NCI-H2029 treated with DMSO at 0.1 percent for 48 hours (cell line): ENCODE measurements at regions not wholly inside any gene's neighbourhood (a gene's known extent, or its start where the extent isn't known, plus 50 kb on each side); places are given as distances from the start of the nearest gene placed in this dataset.

ENCODE experiments used
- DNase-seq: peaks from one replicate; lab custom pipeline; 2025; lab: John Stamatoyannopoulos, UW

GRCh38 chr1:79430437-79430836, 423.9 kb upstream of the ADGRL4 start:
- no peak for DNase-seq

DNA sequence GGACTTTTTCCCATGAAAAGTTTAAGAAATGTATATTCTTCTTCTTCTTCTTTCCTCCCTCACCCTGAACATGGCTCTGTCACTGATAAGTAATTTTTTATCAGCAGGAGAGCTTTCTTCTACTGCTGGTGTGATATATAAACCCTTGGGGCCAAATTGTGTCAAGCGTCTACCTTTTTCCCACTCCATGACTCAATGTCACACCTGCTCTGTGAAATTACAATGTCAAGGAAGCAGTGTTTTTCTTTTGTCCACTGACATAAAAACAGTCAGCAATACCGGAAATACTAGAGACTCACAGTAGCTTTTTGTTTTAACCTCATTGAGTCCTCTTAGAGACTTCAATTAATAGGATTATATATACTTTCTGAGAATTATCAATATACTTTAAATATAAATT, 416.2 kb upstream of the ADGRL4 start:
- DNase-seq, result no peak

GRCh38 chr1:79398501-79398900, 392.0 kb upstream of the ADGRL4 start:
- DNase-seq, result no peak

GRCh38 chr1:79396901-79397300, 390.4 kb upstream of the ADGRL4 start:
- DNase-seq, result no peak

DNA sequence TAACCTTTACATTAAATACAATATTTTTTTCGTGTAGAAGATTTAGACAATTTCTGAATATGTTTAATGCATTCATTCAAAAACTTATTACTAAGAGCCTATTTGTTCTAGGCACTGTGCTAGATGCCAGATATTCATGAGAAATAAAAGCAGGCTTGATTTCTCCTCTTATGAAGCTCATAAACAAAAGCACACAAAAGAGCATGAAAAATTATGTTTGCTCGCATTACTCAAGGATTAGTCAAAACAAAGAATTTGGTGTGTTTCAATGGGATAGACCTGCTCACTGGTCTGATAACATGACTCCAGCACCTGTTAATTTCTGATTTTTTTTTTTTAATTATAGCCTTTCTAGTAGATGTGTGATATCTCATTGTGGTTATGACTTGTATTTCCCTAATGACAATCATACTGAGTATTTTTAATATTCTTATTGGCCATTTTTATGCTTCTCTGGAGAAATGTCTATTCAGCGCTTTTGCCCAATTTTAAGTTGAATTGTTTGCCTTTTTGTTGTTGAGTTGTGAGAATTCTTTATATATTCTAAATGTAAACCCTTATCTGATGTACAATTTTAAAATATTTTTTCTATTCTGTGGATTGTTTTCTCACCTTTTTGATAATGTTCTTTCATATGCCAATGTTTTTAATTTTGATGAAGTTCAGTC, 382.3 kb upstream of the ADGRL4 start:
- no peak for DNase-seq

- DNase-seq, result no peak
Observed at GRCh38 chr1:79386730-79387129, 380.2 kb upstream of the ADGRL4 start.

DNA sequence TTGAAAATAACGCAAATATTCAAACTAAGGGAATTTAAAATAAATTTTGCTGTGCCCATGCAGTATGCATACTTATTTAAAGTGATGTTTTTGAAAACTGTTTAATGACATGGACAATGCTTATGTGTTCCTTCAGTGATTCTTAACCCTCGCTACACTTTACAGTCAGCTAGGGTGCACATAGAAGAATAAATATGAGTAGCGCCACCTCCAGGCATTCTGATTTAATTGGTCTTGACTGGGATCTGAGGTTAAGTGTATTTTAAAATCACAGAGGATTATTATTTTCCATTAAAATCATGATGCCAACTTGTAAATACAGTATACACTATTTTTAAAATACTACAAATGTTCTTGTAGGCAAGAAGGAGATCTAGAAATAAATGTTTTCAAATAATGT, 373.5 kb upstream of the ADGRL4 start:
- no peak for DNase-seq

GRCh38 chr1:79376106-79376505, 369.6 kb upstream of the ADGRL4 start:
- no peak for DNase-seq

GRCh38 chr1:79375352-79375751, 368.8 kb upstream of the ADGRL4 start:
- no peak for DNase-seq

- no peak for DNase-seq
Observed at GRCh38 chr1:79374397-79374796, 367.9 kb upstream of the ADGRL4 start.

DNA sequence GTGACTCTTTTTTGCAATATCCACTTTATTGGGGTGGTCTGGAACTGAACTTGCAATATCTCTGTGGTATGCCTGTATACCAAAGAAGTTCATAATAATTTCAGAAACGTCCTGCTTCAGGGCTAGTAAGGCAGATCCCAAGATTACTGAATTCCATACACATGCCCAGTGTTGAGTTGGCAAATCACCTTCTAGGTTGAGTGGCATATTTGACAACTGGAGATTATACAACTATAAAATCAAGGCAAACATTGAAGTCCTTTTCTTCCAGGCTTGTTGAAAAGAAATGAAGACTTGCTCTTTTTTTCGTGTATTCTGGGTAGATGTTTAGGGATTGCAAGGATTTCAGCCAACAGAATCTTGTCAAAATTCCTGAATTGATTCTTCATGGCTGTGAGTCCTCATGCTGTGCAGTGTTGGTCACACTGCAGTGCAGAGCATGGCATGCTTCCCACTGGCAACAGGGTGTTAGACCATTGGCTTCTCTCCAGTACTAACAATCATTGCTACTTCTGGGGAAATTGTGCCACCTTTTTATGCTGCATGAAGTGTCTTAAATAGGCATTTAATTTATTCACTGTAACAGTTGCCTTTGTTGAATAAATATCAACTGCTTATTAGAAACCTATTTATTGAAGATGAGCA, 367.1 kb upstream of the ADGRL4 start:
- peak; percentile 97 for DNase-seq

DNA sequence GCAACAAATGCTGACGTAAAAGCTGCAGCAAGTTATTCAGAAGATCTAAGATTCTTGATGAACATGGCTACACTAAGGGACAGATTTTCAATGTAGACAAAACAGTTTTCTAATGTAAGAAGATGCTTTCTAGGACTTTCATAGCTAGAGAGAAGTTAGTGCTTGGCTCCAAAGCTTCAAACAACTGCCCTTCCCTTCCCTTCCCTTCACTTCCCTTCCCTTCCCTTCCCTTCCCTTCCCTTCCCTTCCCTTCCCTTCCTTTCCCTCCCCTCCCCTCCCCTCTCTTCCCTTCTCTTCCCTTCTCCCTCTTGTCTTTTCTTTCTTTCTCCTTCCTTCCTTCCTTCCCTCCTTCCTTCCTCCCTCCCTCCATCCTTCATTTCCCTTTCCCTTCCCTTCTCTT, 365.3 kb upstream of the ADGRL4 start:
- no peak for DNase-seq

DNA sequence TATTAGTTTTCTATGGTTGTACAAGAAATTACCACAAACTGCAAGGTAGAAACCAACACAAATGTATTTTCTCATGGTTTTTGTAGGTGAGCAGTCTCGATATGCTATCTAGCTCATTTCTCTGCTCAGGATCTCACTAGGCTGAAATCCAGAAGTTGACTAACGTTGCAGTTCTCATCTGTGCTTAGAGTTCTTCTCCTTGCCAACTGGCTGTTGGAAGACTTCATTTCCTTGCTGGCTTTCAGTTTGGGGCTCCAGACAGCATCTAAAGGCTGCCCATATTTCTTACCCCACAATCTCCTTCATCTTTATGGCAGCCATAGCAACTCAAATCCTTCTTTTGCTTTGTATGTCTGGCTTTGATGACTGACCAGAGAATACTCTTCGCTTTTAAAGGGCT, 362.6 kb upstream of the ADGRL4 start:
- no peak for DNase-seq

GRCh38 chr1:79364896-79365295, 358.4 kb upstream of the ADGRL4 start:
- no peak for DNase-seq

DNA sequence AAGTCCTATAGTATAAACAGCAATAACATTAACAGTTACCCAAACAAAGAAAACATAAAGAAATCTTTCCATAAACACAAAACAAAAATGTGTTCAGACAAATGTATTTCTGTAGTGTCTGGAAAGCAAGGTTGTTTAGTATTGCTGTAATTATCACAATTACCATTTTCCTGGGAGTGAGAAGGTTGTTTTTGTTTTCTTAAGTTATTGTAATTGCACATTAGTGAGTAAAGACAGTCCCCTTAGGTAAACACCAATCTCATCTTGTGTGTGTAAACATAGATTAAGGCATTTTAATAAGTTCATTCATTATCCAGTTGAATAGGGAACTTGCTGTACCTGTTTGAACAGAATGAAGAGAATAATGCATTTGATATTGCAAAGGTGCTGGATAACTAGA, 356.9 kb upstream of the ADGRL4 start:
- no peak for DNase-seq

DNA sequence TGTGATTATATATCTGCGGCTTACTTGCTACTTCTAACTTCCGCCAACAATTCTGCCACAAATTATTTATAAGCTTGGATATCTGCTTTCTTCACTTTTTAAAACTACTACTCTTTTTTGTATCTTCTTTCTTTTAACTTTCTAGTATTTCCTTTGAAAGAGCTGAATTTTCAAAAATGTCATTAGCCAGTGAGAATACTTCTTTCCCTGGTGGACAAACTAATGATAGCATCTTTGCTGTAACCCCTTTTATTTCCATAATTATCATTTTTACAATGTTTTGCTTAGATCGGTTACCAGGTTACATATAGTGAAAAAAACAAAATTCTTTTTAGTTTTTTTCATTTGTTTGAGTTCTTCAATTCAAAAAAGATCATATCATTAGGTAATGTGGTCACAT, 355.9 kb upstream of the ADGRL4 start:
- DNase-seq, result no peak

GRCh38 chr1:79355090-79355489, 348.6 kb upstream of the ADGRL4 start:
- no peak for DNase-seq

DNA sequence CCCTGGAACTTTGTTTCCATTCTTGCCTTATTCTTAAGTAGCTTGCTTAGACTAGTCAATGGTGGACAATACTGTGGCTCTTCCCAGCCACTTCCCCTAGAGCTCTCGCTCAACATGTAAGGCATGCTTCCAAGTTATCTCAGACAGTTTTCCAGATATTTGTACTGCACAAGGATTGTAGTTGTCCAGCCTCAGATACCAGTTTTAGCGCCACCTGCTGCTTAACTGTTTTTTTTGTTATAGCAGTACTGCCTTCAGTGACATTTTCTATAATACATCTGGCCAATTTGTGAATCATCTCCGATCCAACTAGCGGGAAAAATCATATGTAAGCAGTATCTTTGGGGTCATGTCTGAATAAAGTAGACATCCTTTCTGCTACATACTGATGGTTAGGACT, 346.7 kb upstream of the ADGRL4 start:
- no peak for DNase-seq

- no peak for DNase-seq
Observed at GRCh38 chr1:79326875-79327274, 320.3 kb upstream of the ADGRL4 start.

DNA sequence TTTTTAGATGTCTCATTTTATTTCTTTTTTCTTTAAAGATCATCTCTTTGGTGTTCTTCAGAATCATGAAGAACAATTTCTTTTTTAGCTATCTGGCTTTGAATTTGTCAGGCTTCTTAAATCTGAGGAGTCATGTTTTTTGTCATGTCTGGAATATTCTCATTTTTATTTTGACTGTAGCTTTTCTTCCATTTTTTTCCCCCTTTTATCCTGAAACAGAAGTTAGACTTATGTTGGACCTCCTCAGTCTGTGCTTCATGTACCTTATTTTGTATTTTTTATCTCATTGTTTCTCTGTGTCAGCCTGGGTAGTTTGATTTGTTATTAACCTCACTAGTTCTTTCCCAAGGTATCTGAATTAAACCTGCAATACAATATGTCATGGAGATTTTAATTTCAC, 319.2 kb upstream of the ADGRL4 start:
- DNase-seq, result no peak

DNA sequence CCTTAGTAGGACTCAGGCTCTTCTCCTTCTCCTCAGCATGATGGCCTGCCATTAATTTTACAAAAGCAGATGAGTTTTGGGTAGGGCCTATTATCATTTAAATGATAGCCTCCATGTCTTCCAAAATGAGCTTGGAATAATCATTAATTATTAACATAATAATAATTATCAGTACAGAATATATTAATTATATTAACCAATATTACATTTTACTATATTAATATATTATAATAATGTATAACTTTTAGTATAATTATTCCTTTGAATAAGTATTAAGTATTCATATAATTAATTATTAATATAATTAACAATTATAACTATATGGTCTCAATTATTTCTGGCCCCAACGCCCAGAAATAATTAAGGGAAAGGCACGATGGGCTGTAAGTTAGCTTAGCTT, 318.6 kb upstream of the ADGRL4 start:
- DNase-seq, result no peak

- no peak for DNase-seq
Observed at GRCh38 chr1:79323239-79324025, 316.9 kb upstream of the ADGRL4 start.

GRCh38 chr1:79322511-79323027, 316.0 kb upstream of the ADGRL4 start:
- DNase-seq, result no peak
